Loucy (cell line): ENCODE measurements at regions not wholly inside any gene's neighbourhood (a gene's known extent, or its start where the extent isn't known, plus 50 kb on each side); places are given as distances from the start of the nearest gene placed in this dataset.

Source experiments
- H2AFZ ChIP-seq: fragments of 200-600 bp; sonication (generic); 2 replicates; pipeline ENCODE4 v1.6.0; 2016; ENCODE audit warnings: antibody characterized with exemption, mild to moderate bottlenecking, low read length, moderate library complexity
- H3F3A ChIP-seq: fragments of 200-600 bp; 2 replicates; pipeline ENCODE4 v1.6.0; 2016; ENCODE audit warnings: antibody characterized with exemption, low read depth, mild to moderate bottlenecking
- H3K27me3 ChIP-seq: fragments of 200-600 bp; sonication (generic); 2 replicates; pipeline ENCODE4 v1.6.1; 2014; ENCODE audit warnings: low read length, mild to moderate bottlenecking; ENCODE audit not compliant: insufficient read depth, poor library complexity, severe bottlenecking
- H3K36me3 ChIP-seq: fragments of 200-600 bp; sonication (generic); 2 replicates; pipeline ENCODE4 v1.6.1; 2016; ENCODE audit warnings: low read length; ENCODE audit not compliant: insufficient read depth
- H3K4me1 ChIP-seq: fragments of 200-600 bp; sonication (generic); 2 replicates; pipeline ENCODE4 v1.5.1; 2014; ENCODE audit warnings: low read length, mild to moderate bottlenecking; ENCODE audit not compliant: insufficient read depth, poor library complexity, severe bottlenecking
- H3K4me2 ChIP-seq: fragments of 200-600 bp; sonication (generic); 2 replicates; pipeline ENCODE4 v1.6.0; 2014; ENCODE audit warnings: antibody characterized with exemption, low read length, low read depth, mild to moderate bottlenecking; ENCODE audit not compliant: poor library complexity, severe bottlenecking
- H3K4me3 ChIP-seq: fragments of 200-600 bp; sonication (generic); 2 replicates; pipeline ENCODE4 v1.5.1; 2014; ENCODE audit warnings: low read length, mild to moderate bottlenecking, mixed read lengths; ENCODE audit not compliant: poor library complexity, severe bottlenecking
- H3K79me2 ChIP-seq: fragments of 200-600 bp; sonication (generic); 2 replicates; pipeline ENCODE4 v1.6.1; 2014; ENCODE audit warnings: low read length; ENCODE audit not compliant: insufficient read depth
- H3K9ac ChIP-seq: fragments of 200-600 bp; sonication (generic); 2 replicates; pipeline ENCODE4 v1.6.0; 2014; ENCODE audit warnings: mild to moderate bottlenecking, low read depth, low read length, moderate library complexity; ENCODE audit not compliant: poor library complexity, severe bottlenecking
- H3K9me2 ChIP-seq: fragments of 200-600 bp; sonication (generic); replicated peaks from 2 replicates; pipeline ENCODE4 v1.6.1; 2016; ENCODE audit warnings: low read depth, low read length, mixed read lengths
- H3K9me3 ChIP-seq: fragments of 200-600 bp; sonication (generic); 2 replicates; pipeline ENCODE4 v1.6.1; 2014; ENCODE audit warnings: mild to moderate bottlenecking, antibody characterized with exemption, low read length, low read depth; ENCODE audit not compliant: insufficient read depth
- H4K20me1 ChIP-seq: fragments of 200-600 bp; sonication (generic); 2 replicates; pipeline ENCODE4 v1.6.0; 2014; ENCODE audit warnings: antibody characterized with exemption, low read length, mild to moderate bottlenecking; ENCODE audit not compliant: insufficient read depth, poor library complexity, severe bottlenecking
- CTCF ChIP-seq: fragments of 200-600 bp; sonication (generic); conservative IDR thresholded peaks from 2 replicates; pipeline ENCODE4 v1.5.1; 2014; ENCODE audit warnings: mild to moderate bottlenecking, antibody characterized with exemption, low read length
- EZH2phosphoT487 ChIP-seq: fragments of 200-600 bp; IDR thresholded peaks from 2 replicates; pipeline ENCODE4 v1.6.1; 2018; ENCODE audit warnings: antibody characterized with exemption, mild to moderate bottlenecking, moderate library complexity, borderline replicate concordance

GRCh38 chr17:73750975-73751374, 106.7 kb upstream of the SDK2 start:
- Histone ChIP-seq H3K4me1 (no peaks in the 10 kb centered on the region), H3K9ac (no peak overlapping the region), H3K9me3 (no peaks in the 10 kb centered on the region), H3K9me2 (no peaks in the 10 kb centered on the region), H3K27me3 (no peaks in the 10 kb centered on the region), H3K4me2 (no peak overlapping the region), H3K4me3 (no peak overlapping the region), H2AFZ (no peak overlapping the region), H3K36me3 (no peaks in the 10 kb centered on the region), H4K20me1 (no peaks in the 10 kb centered on the region), H3K79me2 (no peaks in the 10 kb centered on the region), H3F3A (no peaks in the 10 kb centered on the region)
- TF ChIP-seq EZH2phosphoT487 (no peak), CTCF (no peak)

GRCh38 chr17:73753751-73754496, 109.7 kb upstream of the SDK2 start:
- no peaks in the 10 kb centered on the region for H3K9me3 ChIP-seq
- no peak overlapping the region for H3K4me2 ChIP-seq
- no peaks in the 10 kb centered on the region for H3F3A ChIP-seq
- H4K20me1 ChIP-seq = no peaks in the 10 kb centered on the region
- H3K27me3 ChIP-seq = no peaks in the 10 kb centered on the region
- H3K9me2 ChIP-seq = no peaks in the 10 kb centered on the region
- H3K4me3 ChIP-seq = no peak overlapping the region
- no peaks in the 10 kb centered on the region for H3K4me1 ChIP-seq
- H3K79me2 ChIP-seq = no peaks in the 10 kb centered on the region
- H2AFZ ChIP-seq = no peak overlapping the region
- H3K9ac ChIP-seq = no peak overlapping the region
- TF ChIP-seq CTCF = no peak
- no peak for TF ChIP-seq EZH2phosphoT487
- no peaks in the 10 kb centered on the region for H3K36me3 ChIP-seq

GRCh38 chr17:73754886-73755400, 110.7 kb upstream of the SDK2 start:
- H3K4me1 ChIP-seq = no peaks in the 10 kb centered on the region
- TF ChIP-seq EZH2phosphoT487 (no peak), CTCF (no peak)
- no peak overlapping the region for H2AFZ ChIP-seq
- H3K9me2 ChIP-seq = no peaks in the 10 kb centered on the region
- no peaks in the 10 kb centered on the region for H3K9me3 ChIP-seq
- H3K4me2 ChIP-seq = no peak overlapping the region
- H3K27me3 ChIP-seq = no peaks in the 10 kb centered on the region
- H3K4me3 ChIP-seq = no peak overlapping the region
- H4K20me1 ChIP-seq = no peaks in the 10 kb centered on the region
- no peak overlapping the region for H3K9ac ChIP-seq
- H3F3A ChIP-seq = no peaks in the 10 kb centered on the region
- no peaks in the 10 kb centered on the region for H3K79me2 ChIP-seq
- H3K36me3 ChIP-seq = no peaks in the 10 kb centered on the region
